HCT116 (cell line): ENCODE measurements at regions not wholly inside any gene's neighbourhood (a gene's known extent, or its start where the extent isn't known, plus 50 kb on each side); places are given as distances from the start of the nearest gene placed in this dataset.

Experiments
- ATAC-seq: fragments of 200-7000 bp; cut with Tn5 transposase; 2 replicates; pipeline ENCODE4 v1.9.1; 2020; ENCODE audit warnings: mild to moderate bottlenecking, moderate library complexity
- BruUV-seq: library from RNA; stranded (reverse); fragments of 400-500 nt; replicated peaks from 2 replicates; lab custom pipeline; 2021; lab: Mats Ljungman, UMichigan
- CTCF ChIA-PET: fragments of 300-600 bp; sonication (Branson Sonifier 250); formaldehyde crosslinking; loops from one replicate; lab custom pipeline; 2021; ENCODE audit warnings: antibody characterized with exemption; lab: Charles Lee
- POLR2A ChIA-PET: fragments of 300-600, 350-600 bp; sonication (Branson Sonifier 250); formaldehyde crosslinking; loops from one replicate; lab custom pipeline; 2021; ENCODE audit warnings: antibody characterized with exemption; lab: Charles Lee
- RAD21 ChIA-PET, 2 experiments: fragments of 300-600 bp; sonication (Branson Sonifier 250); formaldehyde crosslinking; loops; one replicate each; lab custom pipeline; 2023; ENCODE audit warnings: low total read pairs in 2 of 2; ENCODE audit not compliant: uncharacterized antibody in 2 of 2, unreplicated experiment in 2 of 2, low non-redundant PET in 1 of 2; lab: Charles Lee
- DNase-seq: peaks from one replicate; pipeline ENCODE4 v3.0.0-alpha.2; 2010; ENCODE audit warnings: low read depth, low spot score
- H2AFZ ChIP-seq: fragments of 200-600 bp; shearing (Covaris generic), sonication (generic); 2 replicates; pipeline ENCODE4 v1.6.1; 2017; ENCODE audit warnings: low read depth, mixed run types, mixed read lengths, antibody characterized with exemption, low read length; ENCODE audit not compliant: poor library complexity, severe bottlenecking
- H3K27ac ChIP-seq: 2 replicates; pipeline ENCODE4 v1.5.1; 2012; ENCODE audit warnings: low read depth, low read length
- H3K27me3 ChIP-seq: fragments of 200-600 bp; sonication (generic); 2 replicates; pipeline ENCODE4 v1.6.1; 2016; ENCODE audit warnings: mixed run types, low read length, mixed read lengths; ENCODE audit not compliant: insufficient read depth
- H3K36me3 ChIP-seq, 2 experiments: fragments of 200-500 bp in 1 of 2; fragments of 200-600 bp in 1 of 2; sonication (Bioruptor generic) in 1 of 2; sonication (generic) in 1 of 2; 2 replicates each; pipeline versions ENCODE4 v1.5.1 to v1.6.1; 2014 to 2016; ENCODE audit warnings: low read length in 2 of 2, inconsistent platforms in 1 of 2, mixed read lengths in 1 of 2, mixed run types in 1 of 2; ENCODE audit not compliant: insufficient read depth in 2 of 2, control insufficient read depth in 1 of 2
- H3K4me1 ChIP-seq, 2 experiments: fragments of 200-600 bp in 1 of 2; sonication (generic) in 1 of 2; 2 replicates each; pipeline versions ENCODE4 v1.5.1 to v1.6.1; 2012 to 2017; ENCODE audit warnings: low read length in 2 of 2, inconsistent platforms in 1 of 2, mild to moderate bottlenecking in 1 of 2, mixed read lengths in 1 of 2, mixed run types in 1 of 2, moderate library complexity in 1 of 2; ENCODE audit not compliant: insufficient read depth in 2 of 2, control insufficient read depth in 1 of 2
- H3K4me2 ChIP-seq: fragments of 200-600 bp; sonication (generic); 2 replicates; pipeline ENCODE4 v1.6.1; 2017; ENCODE audit warnings: mixed run types, low read length, mixed read lengths
- H3K4me3 ChIP-seq, 2 experiments: fragments of 200-600 bp in 1 of 2; sonication (generic) in 1 of 2; replicated peaks in 1 of 2; 2 replicates each; pipeline ENCODE4 v1.5.1; 2011 to 2016; ENCODE audit warnings: low read length in 2 of 2, control low read depth in 1 of 2, low read depth in 1 of 2, mild to moderate bottlenecking in 1 of 2, mixed read lengths in 1 of 2, mixed run types in 1 of 2
- H3K79me2 ChIP-seq: fragments of 200-600 bp; sonication (generic); 2 replicates; pipeline ENCODE4 v1.6.1; 2017; ENCODE audit warnings: mild to moderate bottlenecking, mixed run types, low read length, moderate library complexity, mixed read lengths; ENCODE audit not compliant: insufficient read depth
- H3K9ac ChIP-seq: fragments of 200-600 bp; sonication (generic); 2 replicates; pipeline ENCODE4 v1.6.1; 2016; ENCODE audit warnings: low read length, mixed read lengths
- H3K9me2 ChIP-seq: fragments of 200-600 bp; sonication (generic), shearing (Covaris generic); 2 replicates; pipeline ENCODE4 v1.6.1; 2017; ENCODE audit warnings: mixed run types, mild to moderate bottlenecking, moderate library complexity; ENCODE audit not compliant: insufficient read depth
- H3K9me3 ChIP-seq, 2 experiments: fragments of 200-500 bp in 1 of 2; fragments of 200-600 bp in 1 of 2; sonication (Bioruptor generic) in 1 of 2; sonication (generic) in 1 of 2; 2 replicates each; pipeline ENCODE4 v1.6.1; 2014 to 2017; ENCODE audit warnings: low read length in 2 of 2, mixed read lengths in 2 of 2, inconsistent platforms in 1 of 2, low read depth in 1 of 2, mild to moderate bottlenecking in 1 of 2, mixed run types in 1 of 2, moderate library complexity in 1 of 2; ENCODE audit not compliant: control insufficient read depth in 1 of 2, insufficient read depth in 1 of 2
- H4K20me1 ChIP-seq: fragments of 200-600 bp; sonication (generic), shearing (Covaris generic); 2 replicates; pipeline ENCODE4 v1.6.1; 2017; ENCODE audit warnings: mixed run types, mild to moderate bottlenecking, moderate library complexity; ENCODE audit not compliant: insufficient read depth
- ATF3 ChIP-seq: IDR thresholded peaks from 2 replicates; pipeline ENCODE4 v1.6.1; 2012
- CBX3 ChIP-seq: IDR thresholded peaks from 2 replicates; pipeline ENCODE4 v1.6.1; 2012; ENCODE audit warnings: low read depth
- CTCF ChIP-seq, 3 experiments: fragments of 200-600 bp in 1 of 3; sonication (generic) in 1 of 3; IDR thresholded peaks in 2 of 3; conservative IDR thresholded peaks in 1 of 3; 2 replicates each; pipeline ENCODE4 v1.5.1; 2012 to 2017; ENCODE audit warnings: low read depth in 2 of 3, low read length in 2 of 3, antibody characterized with exemption in 1 of 3, borderline replicate concordance in 1 of 3, control low read depth in 1 of 3, mild to moderate bottlenecking in 1 of 3, mixed read lengths in 1 of 3, mixed run types in 1 of 3, moderate library complexity in 1 of 3; ENCODE audit not compliant: insufficient read depth in 1 of 3
- EGR1 ChIP-seq: IDR thresholded peaks from 2 replicates; pipeline ENCODE4 v1.6.1; 2012; ENCODE audit warnings: low read depth
- ELF1 ChIP-seq: IDR thresholded peaks from 2 replicates; pipeline ENCODE4 v1.6.1; 2012; ENCODE audit warnings: low read depth, borderline replicate concordance
- MAX ChIP-seq: IDR thresholded peaks from 2 replicates; pipeline ENCODE4 v1.6.1; 2012
- POLR2AphosphoS5 ChIP-seq: IDR thresholded peaks from 2 replicates; pipeline ENCODE4 v1.6.1; 2011; ENCODE audit warnings: mild to moderate bottlenecking, low read depth, low read length, moderate library complexity
- RAD21 ChIP-seq: IDR thresholded peaks from 2 replicates; pipeline ENCODE4 v1.6.1; 2012; ENCODE audit warnings: low read depth, mild to moderate bottlenecking
- SIN3A ChIP-seq: IDR thresholded peaks from 2 replicates; pipeline ENCODE4 v1.6.1; 2012; ENCODE audit warnings: low read depth
- SP1 ChIP-seq: IDR thresholded peaks from 2 replicates; pipeline ENCODE4 v1.6.1; 2012; ENCODE audit warnings: low read depth
- SRF ChIP-seq: IDR thresholded peaks from 2 replicates; pipeline ENCODE4 v1.6.1; 2012; ENCODE audit warnings: low read depth
- YY1 ChIP-seq: IDR thresholded peaks from 2 replicates; pipeline ENCODE4 v1.6.1; 2011; ENCODE audit warnings: low read length, low read depth, moderate library complexity, mild to moderate bottlenecking; ENCODE audit not compliant: insufficient replicate concordance; ENCODE audit errors: extremely low read depth
- ZBTB33 ChIP-seq: IDR thresholded peaks from 2 replicates; pipeline ENCODE4 v1.6.1; 2011; ENCODE audit warnings: mild to moderate bottlenecking, low read length, moderate library complexity; ENCODE audit not compliant: insufficient replicate concordance; ENCODE audit errors: extremely low read depth
- ZNF274 ChIP-seq: fragments of 200-500 bp; sonication (Bioruptor generic); IDR thresholded peaks from 2 replicates; pipeline ENCODE4 v1.6.1; 2014; ENCODE audit warnings: mild to moderate bottlenecking, low read depth, low read length, inconsistent platforms
- intact Hi-C: fragments of 100-400 bp; cut with micrococcal nuclease; formaldehyde crosslinking; loops from 2 replicates; pipeline ENCODE4 v1.10.0; 2022

GRCh38 chr3:25887907-25888306, 98.0 kb downstream of the OXSM start:
- ChIA-PET POLR2A (no interaction called here), RAD21 (no interaction called here), CTCF (no interaction called here)
- peaks cover 0 to 5% of the 10 kb centered on the region in 2 experiments; a peak in 2 of 4 replicates for H3K4me1 ChIP-seq
- no peak overlapping the region for H3K4me2 ChIP-seq
- no peaks in the 10 kb centered on the region for H3K27me3 ChIP-seq
- no peaks in the 10 kb centered on the region for H3K9me3 ChIP-seq
- intact Hi-C loops: no loop called here
- BruUV-seq: no TSS peak
- no peaks in the 10 kb centered on the region for H3K36me3 ChIP-seq
- no peak overlapping the region for H3K9ac ChIP-seq
- no peaks in the 10 kb centered on the region for H3K79me2 ChIP-seq
- no peak for DNase-seq
- no peak overlapping the region for H2AFZ ChIP-seq
- no peaks in the 10 kb centered on the region for H4K20me1 ChIP-seq
- H3K4me3 ChIP-seq: no peak overlapping the region
- H3K9me2 ChIP-seq: no peaks in the 10 kb centered on the region
- no peak overlapping the region for H3K27ac ChIP-seq
- no peak for ATAC-seq
- TF ChIP-seq YY1 (no peak), ELF1 (no peak), CTCF (IDR thresholded peaks at IDR 0.05 in 2 of 3, conservative IDR thresholded peaks at IDR 0.05 in 1 of 3; ENCODE audit: borderline replicate concordance in 1 of 3, insufficient read depth in 1 of 3, low read depth in 2 of 3, low read length in 2 of 3) (no peak), CBX3 (no peak), ATF3 (no peak), ZNF274 (no peak), SIN3A (no peak), MAX (no peak), ZBTB33 (no peak), EGR1 (no peak), SP1 (no peak), POLR2AphosphoS5 (no peak), SRF (no peak), RAD21 (no peak)
